HG02884 (cell line): ENCODE measurements at regions not wholly inside any gene's neighbourhood (a gene's known extent, or its start where the extent isn't known, plus 50 kb on each side); places are given as distances from the start of the nearest gene placed in this dataset.

Experiments
- ATAC-seq: cut with Tn5 transposase; IDR thresholded peaks from one replicate; pipeline ENCODE4 v1.9.1; 2021; ENCODE audit warnings: mild to moderate bottlenecking, moderate library complexity; ENCODE audit not compliant: unreplicated experiment

- ATAC-seq = no peak
These were observed 193.8 kb upstream of the TLE3 start for GRCh38 chr15:70291305-70292075.

DNA sequence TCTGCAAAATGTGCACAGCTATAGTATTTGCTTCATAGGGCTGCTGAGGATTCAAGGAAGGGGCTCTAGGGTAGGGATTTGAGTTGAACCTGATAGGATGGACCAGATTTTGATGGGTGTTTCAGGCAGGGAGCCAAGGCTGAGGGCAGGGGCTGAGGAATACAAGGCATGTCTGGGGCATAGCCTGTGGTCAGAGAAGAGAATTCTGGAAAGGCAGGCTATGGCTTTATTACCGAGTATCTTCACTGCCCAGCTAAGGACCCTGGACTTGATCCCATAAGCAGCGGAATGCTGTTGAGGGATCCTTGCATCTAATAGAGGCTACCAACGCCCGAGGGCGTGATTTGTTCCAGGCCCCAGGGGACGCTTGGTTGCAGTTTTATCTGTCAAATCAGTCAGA, 193.0 kb upstream of the TLE3 start:
- no peak for ATAC-seq

- no peak for ATAC-seq
These were observed 191.7 kb upstream of the TLE3 start for GRCh38 chr15:70289191-70289955.

DNA sequence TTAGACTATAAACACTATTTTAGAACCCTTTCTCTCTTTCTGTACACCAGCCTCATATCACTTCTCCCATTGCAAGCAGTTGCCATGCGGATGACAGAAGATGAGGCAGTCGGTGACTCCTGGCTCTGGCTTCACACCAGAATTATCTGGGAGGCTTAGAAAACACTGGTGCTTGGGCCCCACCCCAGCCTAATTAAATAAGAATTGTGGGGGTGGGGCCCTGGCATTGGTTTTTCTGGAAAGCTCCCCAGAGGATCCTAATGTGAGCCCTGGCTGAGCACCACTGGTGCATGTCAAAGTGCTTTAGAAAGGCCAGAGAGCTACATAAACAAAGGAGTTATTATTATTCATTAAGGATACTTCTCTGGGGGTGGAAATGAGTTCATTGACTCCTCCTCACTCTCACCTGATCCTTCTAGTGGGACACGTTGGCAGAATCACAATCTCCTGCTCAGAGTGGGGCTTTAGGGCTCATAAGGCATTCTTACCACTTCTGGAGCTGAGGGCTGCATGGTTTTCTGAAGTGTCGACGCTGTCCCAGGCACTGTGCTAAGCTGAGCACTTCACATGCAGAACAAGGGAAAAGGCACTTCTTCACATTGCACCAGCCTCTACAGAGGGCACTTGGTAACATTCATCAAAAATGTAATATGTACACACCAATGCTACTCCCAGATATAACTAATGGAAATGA, 188.5 kb upstream of the TLE3 start:
- ATAC-seq = no peak

- no peak for ATAC-seq
These were observed 186.9 kb upstream of the TLE3 start for GRCh38 chr15:70284438-70285214.

- ATAC-seq = no peak
These were observed 185.8 kb upstream of the TLE3 start for GRCh38 chr15:70283511-70283910.

DNA sequence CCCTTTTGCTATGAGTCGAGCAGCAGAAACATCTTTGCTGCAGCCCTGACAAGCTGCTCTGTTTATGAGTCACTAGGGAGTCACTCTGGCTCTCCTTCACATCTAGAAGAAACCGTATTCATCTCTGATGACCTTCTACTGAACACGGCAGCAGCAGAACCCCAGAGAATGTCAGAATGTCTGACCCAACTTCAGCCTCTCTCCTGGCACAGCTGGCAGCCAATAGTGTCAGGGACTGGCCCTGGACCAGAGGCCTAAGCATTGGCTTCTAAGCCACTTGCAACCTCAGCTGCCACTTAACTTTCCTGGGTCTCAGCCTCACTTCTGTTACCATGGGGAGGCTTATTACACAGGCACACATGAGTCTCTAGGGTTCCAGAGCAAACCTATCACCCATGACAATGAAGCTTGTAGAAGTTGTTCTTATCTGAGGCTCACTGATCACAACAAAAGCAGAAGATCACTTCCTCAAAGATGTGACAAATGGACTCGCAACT, 184.1 kb upstream of the TLE3 start:
- ATAC-seq = no peak

GRCh38 chr15:70281261-70281810, 183.6 kb upstream of the TLE3 start:
- no peak for ATAC-seq

- ATAC-seq = no peak
These were observed 183.1 kb upstream of the TLE3 start for GRCh38 chr15:70280781-70281180.

- ATAC-seq = no peak
These were observed 181.4 kb upstream of the TLE3 start for GRCh38 chr15:70279096-70279495.

DNA sequence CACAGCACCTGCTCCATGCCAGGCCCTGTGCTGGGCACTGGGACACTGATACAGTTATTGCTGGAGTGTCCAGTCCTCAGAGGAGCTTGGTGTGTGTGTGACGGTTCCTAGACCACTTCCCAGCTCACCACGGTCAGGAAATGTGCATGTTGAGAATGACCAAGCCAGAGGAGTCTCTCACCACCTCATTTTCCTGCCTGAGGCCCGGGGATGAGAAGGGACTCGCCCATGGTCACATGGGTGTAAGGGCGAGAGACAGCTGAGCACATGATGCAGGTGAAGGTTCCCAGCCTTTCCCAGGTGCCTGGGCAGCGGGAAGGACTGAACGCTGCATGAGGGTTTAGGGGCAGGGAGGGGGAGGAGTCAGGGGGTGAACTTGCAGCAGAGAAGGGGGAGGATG, 180.9 kb upstream of the TLE3 start:
- no peak for ATAC-seq

GRCh38 chr15:70277556-70277955, 179.8 kb upstream of the TLE3 start:
- no peak for ATAC-seq

DNA sequence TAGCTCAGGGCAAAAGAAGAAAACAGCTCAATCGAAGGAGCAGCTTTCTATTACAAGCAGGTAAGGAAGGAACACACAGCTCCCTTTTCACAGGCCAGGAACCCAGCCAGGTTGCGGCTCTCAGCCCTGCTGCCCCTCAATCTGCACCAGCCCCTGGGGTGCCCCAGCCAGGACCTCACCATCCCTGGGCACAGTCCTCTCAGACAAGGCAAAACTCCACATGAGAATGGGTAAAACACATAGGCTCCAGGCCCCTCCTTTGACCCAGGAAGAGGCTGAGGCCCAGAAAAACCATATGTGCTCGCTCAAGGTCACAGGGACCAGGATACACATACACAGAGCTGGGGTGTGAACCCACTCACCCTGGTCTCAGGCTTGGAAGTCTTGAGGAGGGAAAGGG, 178.7 kb upstream of the TLE3 start:
- no peak for ATAC-seq

GRCh38 chr15:70275461-70276138, 177.9 kb upstream of the TLE3 start:
- no peak for ATAC-seq

GRCh38 chr15:70274908-70275307, 177.2 kb upstream of the TLE3 start:
- ATAC-seq = no peak

- no peak for ATAC-seq
These were observed 176.7 kb upstream of the TLE3 start for GRCh38 chr15:70274255-70274880.

DNA sequence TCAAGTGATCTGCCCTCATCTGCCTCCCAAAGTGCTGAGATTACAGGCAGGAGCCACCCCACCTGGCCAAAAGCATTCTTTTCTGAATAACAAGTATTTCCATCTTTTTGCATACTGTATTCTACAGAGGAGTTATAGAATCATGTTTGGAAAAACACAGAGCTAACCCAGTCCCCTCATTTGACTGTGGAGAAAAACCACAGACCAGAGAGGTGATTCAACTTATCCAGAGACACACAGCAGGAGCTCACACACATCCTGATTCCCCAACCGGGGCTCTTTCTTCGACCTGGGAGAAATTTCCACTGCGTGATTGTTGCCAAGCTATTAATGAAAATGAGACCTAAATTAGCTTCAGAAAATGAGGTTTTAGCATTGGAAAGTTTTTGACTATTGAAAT, 176.1 kb upstream of the TLE3 start:
- ATAC-seq = no peak

- ATAC-seq = no peak
These were observed 175.0 kb upstream of the TLE3 start for GRCh38 chr15:70272565-70273355.
